H9 (cell line): ENCODE measurements at regions not wholly inside any gene's neighbourhood (a gene's known extent, or its start where the extent isn't known, plus 50 kb on each side); places are given as distances from the start of the nearest gene placed in this dataset.
"Not testable (repeated sequence)": the region's sequence is repeated elsewhere in the genome, so short reads cannot be mapped to it uniquely, and the experiment has no call there.

ENCODE experiments used
- DNase-seq: peaks from one replicate; pipeline ENCODE4 v3.0.0-alpha.2; 2017
- H2AFZ ChIP-seq: one replicate; pipeline ENCODE4 v1.6.1; 2013; ENCODE audit warnings: mild to moderate bottlenecking, low read length, control low read depth, moderate library complexity
- H2AK5ac ChIP-seq: 2 replicates; pipeline ENCODE4 v1.6.1; 2013; ENCODE audit warnings: low read length, control low read depth, mixed read lengths; ENCODE audit not compliant: insufficient read length
- H2BK120ac ChIP-seq: one replicate; pipeline ENCODE4 v1.6.1; 2013; ENCODE audit warnings: low read depth, mild to moderate bottlenecking, low read length, control low read depth, inconsistent platforms; ENCODE audit not compliant: poor library complexity, severe bottlenecking
- H2BK12ac ChIP-seq: 2 replicates; pipeline ENCODE4 v1.6.1; 2013; ENCODE audit warnings: low read length, control low read depth, mixed read lengths, low read depth; ENCODE audit not compliant: insufficient read length
- H2BK15ac ChIP-seq: 2 replicates; pipeline ENCODE4 v1.6.1; 2013; ENCODE audit warnings: low read depth, low read length, control low read depth
- H2BK20ac ChIP-seq: one replicate; pipeline ENCODE4 v1.6.1; 2013; ENCODE audit warnings: low read depth, mild to moderate bottlenecking, low read length, control low read depth, inconsistent platforms; ENCODE audit not compliant: poor library complexity, severe bottlenecking
- H2BK5ac ChIP-seq: 2 replicates; pipeline ENCODE4 v1.6.1; 2013; ENCODE audit warnings: low read length, control low read depth, mixed read lengths; ENCODE audit not compliant: insufficient read length
- H3K14ac ChIP-seq: 2 replicates; pipeline ENCODE4 v1.6.1; 2013; ENCODE audit warnings: low read length, control low read depth; ENCODE audit not compliant: insufficient read depth
- H3K18ac ChIP-seq: 2 replicates; pipeline ENCODE4 v1.6.1; 2013; ENCODE audit warnings: low read depth, mild to moderate bottlenecking, mixed read lengths, low read length, control low read depth; ENCODE audit not compliant: insufficient read length
- H3K23ac ChIP-seq: 2 replicates; pipeline ENCODE4 v1.6.1; 2013; ENCODE audit warnings: low read length, control low read depth, mixed read lengths, low read depth; ENCODE audit not compliant: insufficient read length
- H3K23me2 ChIP-seq: 2 replicates; pipeline ENCODE4 v1.6.1; 2013; ENCODE audit warnings: low read depth, mild to moderate bottlenecking, mixed read lengths, low read length, control low read depth; ENCODE audit not compliant: insufficient read length, poor library complexity, severe bottlenecking
- H3K27ac ChIP-seq: 2 replicates; pipeline ENCODE4 v1.5.1; 2013; ENCODE audit warnings: low read length, control low read depth, mixed read lengths, low read depth; ENCODE audit not compliant: insufficient read length
- H3K27me3 ChIP-seq: 2 replicates; pipeline ENCODE4 v1.6.1; 2013; ENCODE audit warnings: low read length, control low read depth, inconsistent platforms; ENCODE audit not compliant: insufficient read depth
- H3K4ac ChIP-seq: 2 replicates; pipeline ENCODE4 v1.6.1; 2013; ENCODE audit warnings: low read depth, mild to moderate bottlenecking, control low read depth, inconsistent platforms, low read length, moderate library complexity
- H3K4me1 ChIP-seq: 2 replicates; pipeline ENCODE4 v1.6.1; 2013; ENCODE audit warnings: low read length, control low read depth, inconsistent platforms; ENCODE audit not compliant: insufficient read depth
- H3K4me2 ChIP-seq: 2 replicates; pipeline ENCODE4 v1.6.1; 2013; ENCODE audit warnings: low read length, control low read depth, mixed read lengths; ENCODE audit not compliant: insufficient read length, insufficient read depth
- H3K56ac ChIP-seq: 2 replicates; pipeline ENCODE4 v1.6.1; 2013; ENCODE audit warnings: low read depth, mild to moderate bottlenecking, mixed read lengths, low read length, control low read depth; ENCODE audit not compliant: insufficient read length
- H3K79me1 ChIP-seq: 2 replicates; pipeline ENCODE4 v1.6.1; 2013; ENCODE audit warnings: low read depth, mild to moderate bottlenecking, moderate library complexity, low read length, control low read depth, inconsistent platforms; ENCODE audit not compliant: insufficient read depth, poor library complexity, severe bottlenecking
- H3K79me2 ChIP-seq: 2 replicates; pipeline ENCODE4 v1.6.1; 2013; ENCODE audit warnings: low read length, control low read depth, inconsistent platforms; ENCODE audit not compliant: insufficient read depth
- H3K9ac ChIP-seq: 2 replicates; pipeline ENCODE4 v1.6.1; 2013; ENCODE audit warnings: low read length, control low read depth, mixed read lengths; ENCODE audit not compliant: insufficient read length; ENCODE audit errors: extremely low read depth
- H3K9me3 ChIP-seq: one replicate; pipeline ENCODE4 v1.6.1; 2013; ENCODE audit warnings: low read depth, low read length, inconsistent platforms; ENCODE audit not compliant: control insufficient read depth
- H3T11ph ChIP-seq: one replicate; pipeline ENCODE4 v1.6.1; 2013; ENCODE audit warnings: mild to moderate bottlenecking, low read length, control low read depth, inconsistent platforms
- H4K20me1 ChIP-seq: one replicate; pipeline ENCODE4 v1.6.1; 2013; ENCODE audit not compliant: control insufficient read depth, insufficient read length, insufficient read depth
- H4K5ac ChIP-seq: 2 replicates; pipeline ENCODE4 v1.6.1; 2013; ENCODE audit warnings: low read depth, mild to moderate bottlenecking, mixed read lengths, low read length, control low read depth; ENCODE audit not compliant: insufficient read length
- H4K8ac ChIP-seq: replicated peaks from 2 replicates; pipeline ENCODE4 v1.6.1; 2013; ENCODE audit warnings: low read length, control low read depth, mixed read lengths, low read depth; ENCODE audit not compliant: insufficient read length
- H4K91ac ChIP-seq: 2 replicates; pipeline ENCODE4 v1.6.1; 2013; ENCODE audit warnings: low read depth, mild to moderate bottlenecking, moderate library complexity, mixed read lengths, low read length, control low read depth; ENCODE audit not compliant: insufficient read length
- H3K27ac Mint-ChIP-seq, 3 experiments: 2 replicates in 2 of 3; 3 replicates in 1 of 3; pipeline ENCODE4 v1.8.0; 2020 to 2021; ENCODE audit warnings: mixed read lengths in 3 of 3, mild to moderate bottlenecking in 1 of 3, moderate library complexity in 1 of 3
- H3K27me3 Mint-ChIP-seq: 2 replicates; pipeline ENCODE4 v1.8.0; 2021; ENCODE audit warnings: low read depth, mild to moderate bottlenecking, moderate library complexity, mixed read lengths
- H3K36me3 Mint-ChIP-seq, 3 experiments: 2 replicates in 2 of 3; 3 replicates in 1 of 3; pipeline ENCODE4 v1.8.0; 2020 to 2021; ENCODE audit warnings: low read depth in 3 of 3, mixed read lengths in 3 of 3; ENCODE audit not compliant: insufficient read depth in 1 of 3
- H3K4me1 Mint-ChIP-seq, 2 experiments: 2 replicates each; pipeline ENCODE4 v1.8.0; 2020; ENCODE audit warnings: mixed read lengths in 2 of 2
- H3K4me3 Mint-ChIP-seq, 2 experiments: 2 replicates in 1 of 2; 3 replicates in 1 of 2; pipeline ENCODE4 v1.8.0; 2020 to 2021; ENCODE audit warnings: mild to moderate bottlenecking in 2 of 2, mixed read lengths in 2 of 2, moderate library complexity in 1 of 2
- H3K9me3 Mint-ChIP-seq, 2 experiments: 2 replicates in 1 of 2; 3 replicates in 1 of 2; pipeline ENCODE4 v1.8.0; 2020; ENCODE audit warnings: mild to moderate bottlenecking in 2 of 2, mixed read lengths in 2 of 2, moderate library complexity in 1 of 2
- WGBS: extraction: QIAGEN DNeasy Blood & Tissue Kit; methylation state at CpG from one replicate; pipeline ENCODE4 v1.1.7; 2013; ENCODE audit warnings: missing lambda C conversion rate, low lambda C conversion rate, mixed read lengths; ENCODE audit not compliant: insufficient read length; ENCODE audit errors: extremely low coverage; 5-methylcytosine and 5-hydroxymethylcytosine counted together
- TF ChIP-seq, protein P1 (sequence below): fragments of 200-600 bp; sonication (generic); conservative IDR thresholded peaks from 3 replicates; pipeline ENCODE4 v1.8.0; 2021; ENCODE audit warnings: antibody characterized with exemption, mild to moderate bottlenecking

- H4K91ac ChIP-seq: no peak overlapping the region
- Mint-ChIP-seq H3K27ac (no peak overlapping the region), H3K4me1 (no peaks in the 10 kb centered on the region), H3K36me3 (no peaks in the 10 kb centered on the region), H3K27me3 (peaks cover 7% of the 10 kb centered on the region; the same call in 1 of the 2 replicates), H3K9me3 (peaks cover 0 to 1% of the 10 kb centered on the region in 2 experiments; a peak in 1 of 5 replicates), H3K4me3 (no peak overlapping the region)
- H3T11ph ChIP-seq: no peak overlapping the region
- H2AFZ ChIP-seq: no peak overlapping the region
- no peaks in the 10 kb centered on the region for H3K23me2 ChIP-seq
- no CpG with 5 or more reads among the region's 5 CpGs for WGBS
- no peak overlapping the region for H2BK15ac ChIP-seq
- H3K4ac ChIP-seq: no peak overlapping the region
- H3K18ac ChIP-seq: no peak overlapping the region
- no peaks in the 10 kb centered on the region for H3K27me3 ChIP-seq
- TF ChIP-seq, protein P1, sequence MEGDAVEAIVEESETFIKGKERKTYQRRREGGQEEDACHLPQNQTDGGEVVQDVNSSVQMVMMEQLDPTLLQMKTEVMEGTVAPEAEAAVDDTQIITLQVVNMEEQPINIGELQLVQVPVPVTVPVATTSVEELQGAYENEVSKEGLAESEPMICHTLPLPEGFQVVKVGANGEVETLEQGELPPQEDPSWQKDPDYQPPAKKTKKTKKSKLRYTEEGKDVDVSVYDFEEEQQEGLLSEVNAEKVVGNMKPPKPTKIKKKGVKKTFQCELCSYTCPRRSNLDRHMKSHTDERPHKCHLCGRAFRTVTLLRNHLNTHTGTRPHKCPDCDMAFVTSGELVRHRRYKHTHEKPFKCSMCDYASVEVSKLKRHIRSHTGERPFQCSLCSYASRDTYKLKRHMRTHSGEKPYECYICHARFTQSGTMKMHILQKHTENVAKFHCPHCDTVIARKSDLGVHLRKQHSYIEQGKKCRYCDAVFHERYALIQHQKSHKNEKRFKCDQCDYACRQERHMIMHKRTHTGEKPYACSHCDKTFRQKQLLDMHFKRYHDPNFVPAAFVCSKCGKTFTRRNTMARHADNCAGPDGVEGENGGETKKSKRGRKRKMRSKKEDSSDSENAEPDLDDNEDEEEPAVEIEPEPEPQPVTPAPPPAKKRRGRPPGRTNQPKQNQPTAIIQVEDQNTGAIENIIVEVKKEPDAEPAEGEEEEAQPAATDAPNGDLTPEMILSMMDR: no peak
- H3K9ac ChIP-seq: no peak overlapping the region
- no peak overlapping the region for H2BK12ac ChIP-seq
- no peak overlapping the region for H2BK5ac ChIP-seq
- H3K4me2 ChIP-seq: no peak overlapping the region
- no peak overlapping the region for H3K56ac ChIP-seq
- no peak overlapping the region for H2AK5ac ChIP-seq
- H3K23ac ChIP-seq: no peak overlapping the region
- H4K8ac ChIP-seq: no peak overlapping the region
- no peak for DNase-seq
- H3K79me2 ChIP-seq: no peaks in the 10 kb centered on the region
- no peaks in the 10 kb centered on the region for H3K4me1 ChIP-seq
- no peak overlapping the region for H3K14ac ChIP-seq
- no peak overlapping the region for H2BK120ac ChIP-seq
- H3K79me1 ChIP-seq: no peaks in the 10 kb centered on the region
- no peaks in the 10 kb centered on the region for H4K20me1 ChIP-seq
- no peak overlapping the region for H2BK20ac ChIP-seq
- H3K9me3 ChIP-seq: no peaks in the 10 kb centered on the region
- H3K27ac ChIP-seq: no peak overlapping the region
- no peak overlapping the region for H4K5ac ChIP-seq
Observed at GRCh38 chr2:131588152-131588873, 60.6 kb downstream of the CCDC74A start.

DNA sequence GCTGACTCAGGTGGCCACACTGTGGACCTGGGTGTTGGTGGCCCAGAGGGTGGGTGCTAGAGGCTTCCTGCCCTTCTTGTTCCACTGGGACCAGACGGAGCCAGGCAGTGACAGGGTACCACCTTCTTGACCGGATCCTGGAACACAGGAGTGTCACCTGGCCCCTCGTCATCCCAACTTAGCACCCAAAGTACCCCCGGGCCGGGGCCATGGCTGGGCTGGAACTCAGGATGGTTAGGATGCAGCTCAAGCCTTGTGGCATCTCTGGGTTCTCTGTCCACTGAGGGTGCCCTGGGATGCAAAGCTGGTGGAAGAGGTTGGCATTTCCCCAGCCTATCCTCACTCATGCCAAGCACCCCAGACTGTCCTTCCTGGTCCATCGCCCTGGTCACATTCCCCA, 61.4 kb downstream of the CCDC74A start:
- not testable (repeated sequence) for H3K36me3 Mint-ChIP-seq, H3K18ac ChIP-seq, H3K27ac Mint-ChIP-seq, H3K9me3 ChIP-seq, H2BK20ac ChIP-seq, H4K91ac ChIP-seq, H4K5ac ChIP-seq, H4K8ac ChIP-seq, H4K20me1 ChIP-seq, H3K4me1 ChIP-seq, H2BK120ac ChIP-seq, H3K9ac ChIP-seq, H2AK5ac ChIP-seq, H3K56ac ChIP-seq, H3K79me1 ChIP-seq, H3K4ac ChIP-seq, H2BK5ac ChIP-seq, H3T11ph ChIP-seq, DNase-seq, H2BK15ac ChIP-seq, H2AFZ ChIP-seq, H3K4me3 Mint-ChIP-seq, H3K23me2 ChIP-seq, H2BK12ac ChIP-seq, H3K4me2 ChIP-seq, H3K27me3 Mint-ChIP-seq, H3K14ac ChIP-seq, H3K27ac ChIP-seq, H3K23ac ChIP-seq, H3K79me2 ChIP-seq, H3K4me1 Mint-ChIP-seq, H3K27me3 ChIP-seq, H3K9me3 Mint-ChIP-seq
- WGBS: no CpG with 5 or more reads among the region's 6 CpGs
